ENCODE measurements at regions not wholly inside any gene's neighbourhood (a gene's known extent, or its start where the extent isn't known, plus 50 kb on each side); places are given as distances from the start of the nearest gene placed in this dataset.
A peak's percentile ranks its signal among the peaks of the same experiment; 100 is the strongest.

DNA sequence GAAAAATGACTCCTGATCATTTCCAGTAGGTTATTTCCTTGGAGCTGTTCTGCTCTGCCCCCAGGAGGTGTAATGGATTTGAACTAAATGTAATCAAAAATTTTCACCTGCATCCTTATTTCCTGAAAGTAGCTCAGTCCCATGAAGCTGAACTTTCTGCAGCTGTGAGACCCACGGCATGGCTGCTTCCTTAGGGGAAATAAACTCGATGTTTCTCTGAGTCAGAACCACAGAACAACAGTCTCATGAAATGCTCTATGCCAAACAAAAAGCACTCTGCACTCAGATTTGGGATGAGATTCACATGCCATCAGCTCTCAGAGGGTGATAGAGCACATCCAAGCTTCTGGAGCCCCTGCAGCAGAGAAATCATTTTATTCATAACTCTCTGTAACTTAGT lies 224.1 kb upstream of the PLEKHG7 start:
- H3K4me3 ChIP-seq (ENCODE audit: insufficient read depth, low read length) = no peak overlapping the region
- H3K36me3 ChIP-seq (ENCODE audit: insufficient read depth, low read length) = no peaks in the 10 kb centered on the region
- no peak overlapping the region for H3K4me2 ChIP-seq (ENCODE audit: insufficient read depth, low read length)
- DNase-seq (ENCODE audit: insufficient read length, low spot score, missing footprints) = peak; percentile 72
- no peaks in the 10 kb centered on the region for H3K79me2 ChIP-seq (ENCODE audit: insufficient read depth, low read length)
- H2AFZ ChIP-seq (ENCODE audit: low read length) = peak overlapping the region; percentile 2
- no peaks in the 10 kb centered on the region for H3K27me3 ChIP-seq (ENCODE audit: insufficient read depth, low read length)
- H3K4me1 ChIP-seq (ENCODE audit: insufficient read depth, low read length) = no peaks in the 10 kb centered on the region
- no peak overlapping the region for H3K27ac ChIP-seq (ENCODE audit: low read depth, low read length)
- TF ChIP-seq CTCF (IDR thresholded peaks at IDR 0.05; ENCODE audit: extremely low read depth, low read depth, low read length) = no peak
- H3K9me3 ChIP-seq (ENCODE audit: low read depth, low read length) = no peaks in the 10 kb centered on the region
- H4K20me1 ChIP-seq (ENCODE audit: insufficient read depth, low read length) = no peaks in the 10 kb centered on the region

- Histone ChIP-seq H3K4me2 (ENCODE audit: insufficient read depth, low read length) (no peak overlapping the region), H2AFZ (ENCODE audit: low read length) (no peak overlapping the region), H3K4me1 (ENCODE audit: insufficient read depth, low read length) (no peaks in the 10 kb centered on the region), H3K4me3 (ENCODE audit: insufficient read depth, low read length) (no peak overlapping the region), H4K20me1 (ENCODE audit: insufficient read depth, low read length) (no peaks in the 10 kb centered on the region), H3K79me2 (ENCODE audit: insufficient read depth, low read length) (no peaks in the 10 kb centered on the region), H3K36me3 (ENCODE audit: insufficient read depth, low read length) (no peaks in the 10 kb centered on the region), H3K27ac (ENCODE audit: low read depth, low read length) (no peak overlapping the region), H3K27me3 (ENCODE audit: insufficient read depth, low read length) (no peaks in the 10 kb centered on the region), H3K9me3 (ENCODE audit: low read depth, low read length) (no peaks in the 10 kb centered on the region)
- DNase-seq (ENCODE audit: insufficient read length, low spot score, missing footprints) = no peak
- no peak for TF ChIP-seq CTCF (IDR thresholded peaks at IDR 0.05; ENCODE audit: extremely low read depth, low read depth, low read length)
Measured at GRCh38 chr12:92476844-92477243, 225.9 kb upstream of the PLEKHG7 start.

DNA sequence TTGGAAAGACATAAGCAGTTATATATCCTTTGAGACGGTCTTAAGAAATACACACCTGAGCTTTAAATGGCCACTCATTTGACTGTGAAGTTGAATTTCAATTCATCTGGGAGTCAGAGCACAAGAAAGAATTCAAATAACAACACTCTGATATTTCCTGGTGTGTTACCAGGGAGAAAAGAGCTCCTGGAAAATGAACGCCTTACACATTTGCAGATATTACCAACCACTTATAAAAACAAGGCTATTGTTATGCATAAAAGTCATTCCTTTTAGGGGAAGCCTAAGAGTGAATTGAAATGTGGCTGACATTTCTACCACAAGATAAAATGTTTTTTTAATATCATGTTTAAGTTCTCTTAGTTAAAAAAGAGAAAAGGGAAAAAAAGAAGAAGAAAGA lies 229.2 kb upstream of the PLEKHG7 start:
- no peak for DNase-seq (ENCODE audit: insufficient read length, low spot score, missing footprints)
- peak overlapping the region; percentile 19 for H2AFZ ChIP-seq (ENCODE audit: low read length)
- H3K4me2 ChIP-seq (ENCODE audit: insufficient read depth, low read length) = no peak overlapping the region
- no peak overlapping the region for H3K4me3 ChIP-seq (ENCODE audit: insufficient read depth, low read length)
- H3K36me3 ChIP-seq (ENCODE audit: insufficient read depth, low read length) = no peaks in the 10 kb centered on the region
- TF ChIP-seq CTCF (IDR thresholded peaks at IDR 0.05; ENCODE audit: extremely low read depth, low read depth, low read length) = no peak
- no peaks in the 10 kb centered on the region for H3K27me3 ChIP-seq (ENCODE audit: insufficient read depth, low read length)
- no peak overlapping the region for H3K27ac ChIP-seq (ENCODE audit: low read depth, low read length)
- H3K9me3 ChIP-seq (ENCODE audit: low read depth, low read length) = no peaks in the 10 kb centered on the region
- H3K79me2 ChIP-seq (ENCODE audit: insufficient read depth, low read length) = no peaks in the 10 kb centered on the region
- no peaks in the 10 kb centered on the region for H4K20me1 ChIP-seq (ENCODE audit: insufficient read depth, low read length)
- H3K4me1 ChIP-seq (ENCODE audit: insufficient read depth, low read length) = no peaks in the 10 kb centered on the region

DNA sequence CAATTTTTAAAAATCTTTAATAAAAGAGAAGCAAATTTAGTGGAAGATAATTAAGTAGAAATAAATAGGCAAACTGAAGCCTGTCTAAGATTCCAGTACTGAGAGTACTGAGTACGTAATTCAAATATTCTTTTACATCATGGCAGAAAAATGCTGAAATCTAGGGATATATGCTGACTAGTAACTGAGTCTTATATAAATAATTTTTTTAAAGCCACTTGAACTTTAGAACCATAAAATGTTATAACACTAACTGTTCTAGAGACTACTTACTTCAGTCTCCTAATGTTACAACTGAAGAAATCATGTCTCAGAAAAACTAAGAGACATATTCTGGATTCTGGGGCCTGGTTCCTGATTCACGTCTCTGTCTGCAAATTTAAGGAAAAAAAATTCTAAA lies 230.6 kb upstream of the PLEKHG7 start:
- Histone ChIP-seq H2AFZ (ENCODE audit: low read length) (no peak overlapping the region), H3K27ac (ENCODE audit: low read depth, low read length) (no peak overlapping the region), H3K4me1 (ENCODE audit: insufficient read depth, low read length) (no peaks in the 10 kb centered on the region), H3K4me3 (ENCODE audit: insufficient read depth, low read length) (no peak overlapping the region), H3K4me2 (ENCODE audit: insufficient read depth, low read length) (no peak overlapping the region), H4K20me1 (ENCODE audit: insufficient read depth, low read length) (no peaks in the 10 kb centered on the region), H3K36me3 (ENCODE audit: insufficient read depth, low read length) (no peaks in the 10 kb centered on the region), H3K9me3 (ENCODE audit: low read depth, low read length) (no peaks in the 10 kb centered on the region), H3K27me3 (ENCODE audit: insufficient read depth, low read length) (no peaks in the 10 kb centered on the region), H3K79me2 (ENCODE audit: insufficient read depth, low read length) (no peaks in the 10 kb centered on the region)
- no peak for TF ChIP-seq CTCF (IDR thresholded peaks at IDR 0.05; ENCODE audit: extremely low read depth, low read depth, low read length)
- no peak for DNase-seq (ENCODE audit: insufficient read length, low spot score, missing footprints)

Data from osteoblast (primary cell).